Breast epithelium (tissue), 4 donors: ENCODE measurements at regions not wholly inside any gene's neighbourhood (a gene's known extent, or its start where the extent isn't known, plus 50 kb on each side); places are given as distances from the start of the nearest gene placed in this dataset.

Experiments used
- DNase-seq, 2 donors: peaks; one replicate each; pipeline ENCODE4 v3.0.0-alpha.2; 2019; ENCODE audit warnings: low spot score in 2 of 2
- H3K27ac ChIP-seq, 2 donors: fragments of 200-600 bp; sonication (generic) in 1 of 2; one replicate each; pipeline ENCODE4 v1.5.1; 2016 to 2019; ENCODE audit warnings: mild to moderate bottlenecking in 1 of 2
- H3K27me3 ChIP-seq, 2 donors: fragments of 200-600 bp; sonication (generic) in 1 of 2; one replicate each; pipeline versions ENCODE4 v1.5.1 to v1.6.0; 2017 to 2019; ENCODE audit warnings: control low read depth in 1 of 2, mild to moderate bottlenecking in 1 of 2
- H3K36me3 ChIP-seq: fragments of 200-600 bp; one replicate; pipeline ENCODE4 v1.5.1; 2019
- H3K4me1 ChIP-seq, 2 donors: fragments of 200-600 bp; sonication (generic); one replicate each; pipeline ENCODE4 v1.5.1; 2016 to 2019; ENCODE audit warnings: control low read depth in 1 of 2
- H3K4me3 ChIP-seq, 3 donors: fragments of 200-600 bp; sonication (generic); 1 replicate in 2 of 3; 2 replicates in 1 of 3; pipeline ENCODE4 v1.5.1; 2016 to 2019; ENCODE audit warnings: mild to moderate bottlenecking in 3 of 3, moderate library complexity in 2 of 3
- H3K9me3 ChIP-seq, 2 donors: fragments of 200-600 bp; sonication (generic) in 1 of 2; one replicate each; pipeline ENCODE4 v1.5.1; 2016 to 2019; ENCODE audit warnings: control low read depth in 1 of 2
- POLR2A ChIP-seq: fragments of 450-650 bp; IDR thresholded peaks from one replicate; pipeline ENCODE4 v1.6.1; 2016; ENCODE audit warnings: antibody characterized with exemption, mild to moderate bottlenecking, moderate library complexity
- POLR2AphosphoS5 ChIP-seq, 3 donors: sonication (generic); formaldehyde crosslinking; IDR thresholded peaks; one replicate each; pipeline ENCODE4 v1.6.1; 2017; ENCODE audit warnings: antibody characterized with exemption in 3 of 3
- intact Hi-C: fragments of 100-400 bp; cut with DNase I; formaldehyde crosslinking; loops from one replicate; pipeline ENCODE4 v1.15.1; 2023; ENCODE audit warnings: low total_unique reads
- TF ChIP-seq, protein P1 (sequence below), 3 donors: fragments of 450-650 bp; IDR thresholded peaks; one replicate each; pipeline ENCODE4 v1.5.1; 2016 to 2017; ENCODE audit warnings: antibody characterized with exemption in 3 of 3, mild to moderate bottlenecking in 3 of 3, moderate library complexity in 3 of 3

DNA sequence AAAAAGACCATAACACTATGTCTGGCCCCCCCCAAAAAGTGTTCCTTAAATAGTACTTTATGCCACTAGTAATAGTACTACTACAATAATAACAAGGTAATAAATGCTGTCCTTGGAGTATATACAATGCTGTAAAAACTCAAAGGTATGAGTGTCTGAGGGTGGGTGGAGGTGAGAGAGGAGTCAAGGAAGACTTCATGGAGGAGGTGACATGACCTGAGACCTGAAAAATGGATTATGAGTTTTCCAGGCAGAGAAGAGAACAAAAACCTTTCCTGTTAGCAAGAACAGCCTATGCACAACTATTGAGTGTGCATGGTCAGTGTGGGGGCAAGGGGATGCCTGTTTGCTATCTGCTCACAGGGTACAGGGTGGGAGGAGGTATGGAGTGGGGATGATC is 290.2 kb upstream of the USP24 start:
- H3K9me3 ChIP-seq: no peaks in the 10 kb centered on the region

DNA sequence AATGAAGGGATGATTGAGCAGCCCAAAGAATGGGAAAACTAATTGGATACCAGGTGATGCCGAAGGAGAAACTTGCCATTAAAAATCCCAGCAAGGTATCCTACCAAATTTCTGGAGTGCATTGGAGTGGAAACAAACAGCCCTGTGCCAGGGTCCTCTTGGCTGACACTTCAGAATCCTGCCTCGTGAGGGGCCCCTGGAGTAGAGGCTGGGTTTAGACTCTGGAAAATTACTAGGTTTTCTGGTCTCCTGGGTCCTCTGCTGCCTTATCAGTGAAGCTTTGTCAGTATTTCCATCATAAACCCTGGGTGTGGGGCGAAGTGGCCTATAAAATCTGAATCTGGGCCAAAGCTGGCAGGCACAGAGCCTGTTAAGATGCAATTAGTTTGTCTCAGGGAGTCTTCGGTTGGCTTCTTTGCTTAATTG is 289.2 kb upstream of the USP24 start:
- TF ChIP-seq POLR2AphosphoS5 (IDR thresholded peaks at IDR 0.05) (no peak), POLR2A (no peak)
- TF ChIP-seq, protein P1, sequence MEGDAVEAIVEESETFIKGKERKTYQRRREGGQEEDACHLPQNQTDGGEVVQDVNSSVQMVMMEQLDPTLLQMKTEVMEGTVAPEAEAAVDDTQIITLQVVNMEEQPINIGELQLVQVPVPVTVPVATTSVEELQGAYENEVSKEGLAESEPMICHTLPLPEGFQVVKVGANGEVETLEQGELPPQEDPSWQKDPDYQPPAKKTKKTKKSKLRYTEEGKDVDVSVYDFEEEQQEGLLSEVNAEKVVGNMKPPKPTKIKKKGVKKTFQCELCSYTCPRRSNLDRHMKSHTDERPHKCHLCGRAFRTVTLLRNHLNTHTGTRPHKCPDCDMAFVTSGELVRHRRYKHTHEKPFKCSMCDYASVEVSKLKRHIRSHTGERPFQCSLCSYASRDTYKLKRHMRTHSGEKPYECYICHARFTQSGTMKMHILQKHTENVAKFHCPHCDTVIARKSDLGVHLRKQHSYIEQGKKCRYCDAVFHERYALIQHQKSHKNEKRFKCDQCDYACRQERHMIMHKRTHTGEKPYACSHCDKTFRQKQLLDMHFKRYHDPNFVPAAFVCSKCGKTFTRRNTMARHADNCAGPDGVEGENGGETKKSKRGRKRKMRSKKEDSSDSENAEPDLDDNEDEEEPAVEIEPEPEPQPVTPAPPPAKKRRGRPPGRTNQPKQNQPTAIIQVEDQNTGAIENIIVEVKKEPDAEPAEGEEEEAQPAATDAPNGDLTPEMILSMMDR (IDR thresholded peaks at IDR 0.05): no peak
- no peak overlapping the region for H3K4me3 ChIP-seq
- no peaks in the 10 kb centered on the region for H3K27me3 ChIP-seq
- H3K27ac ChIP-seq: no peak overlapping the region
- H3K9me3 ChIP-seq: no peaks in the 10 kb centered on the region
- H3K4me1 ChIP-seq: no peaks in the 10 kb centered on the region
- intact Hi-C loops: no loop called here
- H3K36me3 ChIP-seq: no peaks in the 10 kb centered on the region
- DNase-seq: no peak

More for the DNA sequence above, 290.2 kb upstream of the USP24 start:
- H3K36me3 ChIP-seq: no peaks in the 10 kb centered on the region
- TF ChIP-seq, protein P1 (IDR thresholded peaks at IDR 0.05): no peak
- TF ChIP-seq POLR2AphosphoS5 (IDR thresholded peaks at IDR 0.05) (no peak), POLR2A (no peak)
- H3K4me1 ChIP-seq: no peaks in the 10 kb centered on the region
- DNase-seq: no peak
- no peak overlapping the region for H3K4me3 ChIP-seq
- H3K27ac ChIP-seq: no peak overlapping the region
- intact Hi-C loops: no loop called here
- H3K27me3 ChIP-seq: no peaks in the 10 kb centered on the region

DNA sequence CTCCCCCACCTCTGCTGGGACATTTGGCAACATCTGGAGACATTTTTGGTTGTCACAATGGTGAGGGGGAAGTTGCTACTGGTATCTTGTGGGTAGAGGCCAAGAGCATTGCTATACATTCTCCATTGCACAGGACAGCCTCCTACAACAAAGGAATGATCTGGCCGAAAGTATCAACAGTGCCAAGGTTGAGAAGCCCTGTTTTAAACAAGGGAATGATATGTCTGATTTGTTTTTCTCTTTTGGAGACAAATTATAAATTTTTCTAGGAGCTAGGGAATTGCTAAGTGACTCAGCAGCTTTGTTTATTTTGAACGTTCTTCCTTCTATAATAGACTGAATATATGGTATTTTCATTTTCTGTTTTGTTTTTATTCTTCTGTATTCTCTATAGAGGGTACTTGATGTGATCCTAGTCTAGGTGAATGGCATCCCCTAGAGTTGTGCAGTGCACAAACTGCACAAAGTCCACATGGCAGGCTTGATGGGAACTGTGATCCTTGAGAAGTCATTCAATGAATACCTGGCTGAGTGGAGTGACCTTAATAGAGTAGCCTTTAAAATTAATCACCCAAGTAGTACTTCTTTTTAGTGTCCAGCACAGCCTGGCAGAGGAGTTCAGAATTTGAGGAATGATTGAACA is 288.6 kb upstream of the USP24 start:
- no peak overlapping the region for H3K4me3 ChIP-seq
- intact Hi-C loops: no loop called here
- no peaks in the 10 kb centered on the region for H3K27me3 ChIP-seq
- H3K27ac ChIP-seq: no peak overlapping the region
- no peaks in the 10 kb centered on the region for H3K9me3 ChIP-seq
- TF ChIP-seq POLR2AphosphoS5 (IDR thresholded peaks at IDR 0.05): no peak
- TF ChIP-seq POLR2A: no peak
- TF ChIP-seq, protein P1 (IDR thresholded peaks at IDR 0.05): no peak
- no peaks in the 10 kb centered on the region for H3K36me3 ChIP-seq
- no peak for DNase-seq
- H3K4me1 ChIP-seq: no peaks in the 10 kb centered on the region

DNA sequence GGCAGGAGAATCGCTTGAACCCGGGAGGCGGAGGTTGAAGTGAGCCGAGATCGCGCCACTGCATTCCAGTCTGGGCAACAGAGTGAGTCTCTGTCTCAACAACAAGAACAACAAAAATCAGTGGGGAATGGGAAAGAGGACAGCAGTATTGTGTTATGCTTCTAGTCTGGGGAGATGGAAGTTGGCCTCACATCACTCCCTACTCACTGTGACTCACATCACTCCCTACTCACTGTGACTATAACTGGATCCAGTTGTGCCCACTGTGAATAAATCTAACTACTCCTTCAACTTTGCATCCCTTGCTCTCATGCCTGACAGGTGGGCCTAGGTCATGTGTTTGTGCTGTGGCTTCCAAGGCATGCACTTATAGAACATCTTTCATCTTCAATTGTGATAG is 285.4 kb upstream of the USP24 start:
- intact Hi-C loops: no loop called here
- Histone ChIP-seq H3K9me3 (no peaks in the 10 kb centered on the region), H3K4me3 (no peak overlapping the region), H3K36me3 (no peaks in the 10 kb centered on the region), H3K27ac (no peak overlapping the region), H3K27me3 (no peaks in the 10 kb centered on the region), H3K4me1 (no peaks in the 10 kb centered on the region)
- DNase-seq: no peak
- TF ChIP-seq, protein P1 (IDR thresholded peaks at IDR 0.05): no peak

DNA sequence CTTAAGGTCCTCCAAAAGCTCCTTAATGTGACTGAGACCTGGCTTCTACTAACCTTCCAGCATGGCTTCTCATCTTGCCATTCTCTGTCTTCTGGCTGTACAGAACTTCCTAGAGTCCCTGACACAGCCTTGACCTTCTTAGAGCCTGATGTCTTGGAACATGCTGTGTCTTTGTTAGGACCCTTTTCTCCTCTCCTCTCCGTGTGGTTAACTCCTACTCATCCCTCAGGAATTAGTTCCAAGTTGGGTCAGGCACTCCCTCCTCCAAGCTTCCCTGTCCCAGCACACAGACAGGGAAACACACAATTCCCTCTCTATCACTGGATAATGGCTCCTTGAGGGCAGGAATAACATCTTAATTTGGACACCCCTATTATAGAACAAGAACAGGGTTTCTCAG is 275.4 kb upstream of the USP24 start:
- Histone ChIP-seq H3K36me3 (no peaks in the 10 kb centered on the region), H3K4me3 (no peak overlapping the region), H3K4me1 (no peaks in the 10 kb centered on the region), H3K27me3 (no peaks in the 10 kb centered on the region), H3K9me3 (no peaks in the 10 kb centered on the region), H3K27ac (no peak overlapping the region)
- intact Hi-C loops: no loop called here
- TF ChIP-seq, protein P1 (IDR thresholded peaks at IDR 0.05): no peak
- TF ChIP-seq POLR2A: no peak
- no peak for TF ChIP-seq POLR2AphosphoS5 (IDR thresholded peaks at IDR 0.05)
- DNase-seq: no peak
